Endothelial cell of umbilical vein (primary cell): ENCODE measurements at regions not wholly inside any gene's neighbourhood (a gene's known extent, or its start where the extent isn't known, plus 50 kb on each side); places are given as distances from the start of the nearest gene placed in this dataset.

ENCODE experiments used
- BruUV-seq: library from RNA; stranded (reverse); fragments of 400-500 nt; replicated peaks from 2 replicates; lab custom pipeline; 2021; lab: Mats Ljungman, UMichigan
- CTCF ChIA-PET: fragments of 300-600, 350-600 bp; sonication (Branson Sonifier 250); formaldehyde crosslinking; loops from one replicate; lab custom pipeline; 2021; ENCODE audit warnings: antibody characterized with exemption, inconsistent platforms; lab: Charles Lee
- POLR2A ChIA-PET: fragments of 300-600, 350-600 bp; sonication (Branson Sonifier 250); formaldehyde crosslinking; loops from one replicate; lab custom pipeline; 2021; ENCODE audit warnings: antibody characterized with exemption, inconsistent platforms; lab: Charles Lee
- DNase-seq: peaks from one replicate; pipeline ENCODE4 v3.0.0-alpha.2; 2011; ENCODE audit warnings: low read depth, low spot score
- FAIRE-seq: peaks from 2 replicates; lab custom pipeline; 2011; peaks lifted over from hg19 to GRCh38; lab: Jason Lieb, UNC
- H2AFZ ChIP-seq: 2 replicates; pipeline ENCODE4 v1.6.0; 2012; ENCODE audit warnings: low read depth, low read length, control low read depth, inconsistent platforms
- H3K27ac ChIP-seq: 2 replicates; pipeline ENCODE4 v1.5.1; 2011; ENCODE audit warnings: low read depth, mild to moderate bottlenecking, control low read depth, low read length, moderate library complexity; ENCODE audit not compliant: insufficient read depth
- H3K27me3 ChIP-seq, 2 experiments: 2 replicates each; pipeline versions ENCODE4 v1.6.0 to v1.6.1; 2011; ENCODE audit warnings: low read length in 2 of 2, mixed read lengths in 1 of 2; ENCODE audit not compliant: control insufficient read depth in 2 of 2, insufficient read depth in 2 of 2
- H3K36me3 ChIP-seq, 2 experiments: 2 replicates in 1 of 2; 3 replicates in 1 of 2; pipeline ENCODE4 v1.5.1; 2011; ENCODE audit warnings: low read length in 2 of 2, mild to moderate bottlenecking in 1 of 2, moderate library complexity in 1 of 2; ENCODE audit not compliant: control insufficient read depth in 2 of 2, insufficient read depth in 2 of 2; ENCODE audit errors: extremely low read depth in 1 of 2
- H3K4me1 ChIP-seq: 3 replicates; pipeline ENCODE4 v1.5.1; 2011; ENCODE audit warnings: mild to moderate bottlenecking, low read length; ENCODE audit not compliant: control insufficient read depth, insufficient read depth; ENCODE audit errors: extremely low read depth
- H3K4me2 ChIP-seq: 2 replicates; pipeline ENCODE4 v1.6.1; 2011; ENCODE audit warnings: low read length, control low read depth, mixed read lengths; ENCODE audit not compliant: insufficient read depth
- H3K4me3 ChIP-seq, 3 experiments: fragments of 200-600 bp in 1 of 3; sonication (generic), shearing (Covaris generic) in 1 of 3; replicated peaks in 1 of 3; 2 replicates each; pipeline ENCODE4 v1.5.1; 2011 to 2016; ENCODE audit warnings: control low read depth in 3 of 3, low read length in 3 of 3, mild to moderate bottlenecking in 2 of 3, inconsistent platforms in 1 of 3, low read depth in 1 of 3, moderate library complexity in 1 of 3; ENCODE audit not compliant: insufficient read depth in 1 of 3
- H3K79me2 ChIP-seq: 2 replicates; pipeline ENCODE4 v1.6.0; 2012; ENCODE audit warnings: low read length, inconsistent platforms; ENCODE audit not compliant: control insufficient read depth, insufficient read depth
- H3K9ac ChIP-seq: replicated peaks from 2 replicates; pipeline ENCODE3; 2011; ENCODE audit warnings: low read length, control low read depth; ENCODE audit not compliant: insufficient read depth; ENCODE audit errors: extremely low read depth
- H3K9me1 ChIP-seq: replicated peaks from 3 replicates; pipeline ENCODE4 v1.6.0; 2011; ENCODE audit warnings: mild to moderate bottlenecking, low read length; ENCODE audit not compliant: control insufficient read depth, insufficient read depth; ENCODE audit errors: extremely low read depth
- H3K9me3 ChIP-seq: replicated peaks from 2 replicates; pipeline ENCODE4 v1.5.1; 2012; ENCODE audit warnings: low read length, inconsistent platforms; ENCODE audit not compliant: control insufficient read depth, insufficient read depth
- H4K20me1 ChIP-seq: replicated peaks from 2 replicates; pipeline ENCODE3; 2011; ENCODE audit warnings: mild to moderate bottlenecking, low read length; ENCODE audit not compliant: control insufficient read depth, insufficient read depth; ENCODE audit errors: extremely low read depth
- EZH2 ChIP-seq: IDR thresholded peaks from 2 replicates; pipeline ENCODE4 v1.6.1; 2012; ENCODE audit warnings: borderline replicate concordance, low read depth, mild to moderate bottlenecking, moderate library complexity, low read length, inconsistent platforms; ENCODE audit not compliant: severe bottlenecking
- MAX ChIP-seq: IDR thresholded peaks from 2 replicates; pipeline ENCODE4 v1.6.1; 2011; ENCODE audit not compliant: insufficient read depth, insufficient read length
- POLR2A ChIP-seq: IDR thresholded peaks from 2 replicates; pipeline ENCODE4 v1.6.1; 2012; ENCODE audit warnings: low read depth, mild to moderate bottlenecking, control low read depth, low read length
- dilution Hi-C: fragments of 300-500 bp; cut with MboI; formaldehyde crosslinking; loops from one replicate; pipeline ENCODE4 v1.15.0; 2019; ENCODE audit warnings: low sequenced_read_pairs; ENCODE audit not compliant: extremely low pct_ligation_motif_present
- intact Hi-C: fragments of 100-400 bp; cut with micrococcal nuclease; formaldehyde crosslinking; loops from one replicate; pipeline ENCODE4 v1.10.0; 2022
- TF ChIP-seq, protein P1 (sequence below), 2 donors: IDR thresholded peaks; 1 replicate in 1 of 2; 2 replicates in 1 of 2; pipeline ENCODE4 v1.5.1; 2011; ENCODE audit warnings: low read length in 2 of 2, mild to moderate bottlenecking in 2 of 2, moderate library complexity in 2 of 2, control low read depth in 1 of 2, inconsistent platforms in 1 of 2, low read depth in 1 of 2; ENCODE audit not compliant: insufficient read depth in 1 of 2; ENCODE audit errors: extremely low read depth in 1 of 2

DNA sequence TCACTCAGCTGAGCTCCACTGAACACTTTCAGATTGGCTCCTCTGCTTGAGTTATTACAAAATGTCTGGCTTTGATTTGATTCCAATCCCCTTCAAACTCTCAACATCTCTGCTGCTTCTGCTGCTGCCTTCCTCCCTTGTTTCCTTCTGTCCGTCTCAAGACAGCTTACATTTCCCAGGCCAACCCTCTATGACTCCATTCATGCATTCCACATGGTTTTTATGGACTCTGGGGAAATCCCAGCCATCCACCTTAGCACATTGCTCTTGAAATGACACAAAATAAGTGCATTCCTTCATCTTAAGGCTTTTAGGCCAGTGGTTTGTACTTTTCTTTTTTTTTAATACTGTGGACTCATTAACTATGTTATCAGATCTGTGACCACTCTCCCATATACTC, 68.5 kb upstream of the TMEM164 start:
- dilution Hi-C loops (no loop called here), intact Hi-C loops (no loop called here)
- Histone ChIP-seq H4K20me1 (no peaks in the 10 kb centered on the region), H3K9ac (no peak overlapping the region), H3K27me3 (no peaks in the 10 kb centered on the region), H3K36me3 (no peaks in the 10 kb centered on the region), H3K4me3 (no peak overlapping the region), H3K9me1 (no peaks in the 10 kb centered on the region), H3K9me3 (no peaks in the 10 kb centered on the region), H3K27ac (no peak overlapping the region), H3K4me1 (no peaks in the 10 kb centered on the region), H3K4me2 (no peak overlapping the region), H3K79me2 (no peaks in the 10 kb centered on the region), H2AFZ (no peak overlapping the region)
- no TSS peak for BruUV-seq
- TF ChIP-seq MAX = no peak
- TF ChIP-seq, protein P1, sequence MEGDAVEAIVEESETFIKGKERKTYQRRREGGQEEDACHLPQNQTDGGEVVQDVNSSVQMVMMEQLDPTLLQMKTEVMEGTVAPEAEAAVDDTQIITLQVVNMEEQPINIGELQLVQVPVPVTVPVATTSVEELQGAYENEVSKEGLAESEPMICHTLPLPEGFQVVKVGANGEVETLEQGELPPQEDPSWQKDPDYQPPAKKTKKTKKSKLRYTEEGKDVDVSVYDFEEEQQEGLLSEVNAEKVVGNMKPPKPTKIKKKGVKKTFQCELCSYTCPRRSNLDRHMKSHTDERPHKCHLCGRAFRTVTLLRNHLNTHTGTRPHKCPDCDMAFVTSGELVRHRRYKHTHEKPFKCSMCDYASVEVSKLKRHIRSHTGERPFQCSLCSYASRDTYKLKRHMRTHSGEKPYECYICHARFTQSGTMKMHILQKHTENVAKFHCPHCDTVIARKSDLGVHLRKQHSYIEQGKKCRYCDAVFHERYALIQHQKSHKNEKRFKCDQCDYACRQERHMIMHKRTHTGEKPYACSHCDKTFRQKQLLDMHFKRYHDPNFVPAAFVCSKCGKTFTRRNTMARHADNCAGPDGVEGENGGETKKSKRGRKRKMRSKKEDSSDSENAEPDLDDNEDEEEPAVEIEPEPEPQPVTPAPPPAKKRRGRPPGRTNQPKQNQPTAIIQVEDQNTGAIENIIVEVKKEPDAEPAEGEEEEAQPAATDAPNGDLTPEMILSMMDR (IDR thresholded peaks at IDR 0.05; ENCODE audit: extremely low read depth in 1 of 2, insufficient read depth in 1 of 2, low read depth in 1 of 2, low read length in 2 of 2) = no peak
- TF ChIP-seq EZH2 = no peak
- FAIRE-seq (no peak), DNase-seq (no peak)
- POLR2A ChIA-PET = no interaction called here
- CTCF ChIA-PET = interaction anchor here (1.1 kb wide), 1 partner anchor 20 kb away, joined by 3 read pairs; no protein-coding TSS in a partner anchor

GRCh38 chrX:109934935-109935334, 68.0 kb upstream of the TMEM164 start:
- CTCF ChIA-PET = interaction anchor here (1.5 kb wide), 1 partner anchor 23 kb away, joined by 4 read pairs; no protein-coding TSS in a partner anchor
- Histone ChIP-seq H3K4me2 (no peak overlapping the region), H3K4me1 (no peaks in the 10 kb centered on the region), H3K79me2 (no peaks in the 10 kb centered on the region), H2AFZ (no peak overlapping the region), H3K36me3 (no peaks in the 10 kb centered on the region), H3K27ac (no peak overlapping the region), H3K9me3 (no peaks in the 10 kb centered on the region), H3K27me3 (no peaks in the 10 kb centered on the region), H4K20me1 (no peaks in the 10 kb centered on the region), H3K4me3 (no peak overlapping the region), H3K9me1 (no peaks in the 10 kb centered on the region), H3K9ac (no peak overlapping the region)
- FAIRE-seq (no peak), DNase-seq (no peak)
- intact Hi-C loops = no loop called here
- dilution Hi-C loops = no loop called here
- no TSS peak for BruUV-seq
- POLR2A ChIA-PET = no interaction called here
- no peak for TF ChIP-seq POLR2A
